Coronary artery (tissue), 2 donors: ENCODE measurements at regions not wholly inside any gene's neighbourhood (a gene's known extent, or its start where the extent isn't known, plus 50 kb on each side); places are given as distances from the start of the nearest gene placed in this dataset.

ENCODE experiments used
- DNase-seq: peaks from one replicate; pipeline ENCODE4 v3.0.0-alpha.2; 2017; ENCODE audit warnings: low spot score
- H3K27ac ChIP-seq, 2 donors: fragments of 200-600 bp; sonication (generic); one replicate each; pipeline ENCODE4 v1.5.1; 2016 to 2019
- H3K4me3 ChIP-seq: fragments of 200-600 bp; sonication (generic); 2 replicates; pipeline ENCODE4 v1.5.1; 2016; ENCODE audit warnings: mild to moderate bottlenecking, moderate library complexity
- CTCF ChIP-seq: fragments of 200-600 bp; sonication (generic); IDR thresholded peaks from one replicate; pipeline ENCODE4 v1.5.1; 2019; ENCODE audit warnings: antibody characterized with exemption

GRCh38 chr10:21090609-21091082 lies 193.5 kb upstream of the NEBL start:
- no peak for TF ChIP-seq CTCF
- Histone ChIP-seq H3K27ac (no peak overlapping the region), H3K4me3 (no peak overlapping the region)
- DNase-seq, result no peak

- TF ChIP-seq CTCF, result no peak
- Histone ChIP-seq H3K4me3 (no peak overlapping the region), H3K27ac (no peak overlapping the region)
- no peak for DNase-seq
Observed at GRCh38 chr10:21087476-21087875, 190.4 kb upstream of the NEBL start.

- Histone ChIP-seq H3K4me3 (no peak overlapping the region), H3K27ac (no peak overlapping the region)
- no peak for DNase-seq
- TF ChIP-seq CTCF, result no peak
Observed at GRCh38 chr10:21084700-21085099, 187.6 kb upstream of the NEBL start.

GRCh38 chr10:21083861-21084260 lies 186.8 kb upstream of the NEBL start:
- Histone ChIP-seq H3K27ac (no peak overlapping the region), H3K4me3 (no peak overlapping the region)
- TF ChIP-seq CTCF, result no peak
- DNase-seq, result no peak

- no peak overlapping the region for H3K4me3 ChIP-seq
- DNase-seq, result no peak
- H3K27ac ChIP-seq, result no peak overlapping the region
- no peak for TF ChIP-seq CTCF
Observed at GRCh38 chr10:21082206-21082605, 185.1 kb upstream of the NEBL start.

DNA sequence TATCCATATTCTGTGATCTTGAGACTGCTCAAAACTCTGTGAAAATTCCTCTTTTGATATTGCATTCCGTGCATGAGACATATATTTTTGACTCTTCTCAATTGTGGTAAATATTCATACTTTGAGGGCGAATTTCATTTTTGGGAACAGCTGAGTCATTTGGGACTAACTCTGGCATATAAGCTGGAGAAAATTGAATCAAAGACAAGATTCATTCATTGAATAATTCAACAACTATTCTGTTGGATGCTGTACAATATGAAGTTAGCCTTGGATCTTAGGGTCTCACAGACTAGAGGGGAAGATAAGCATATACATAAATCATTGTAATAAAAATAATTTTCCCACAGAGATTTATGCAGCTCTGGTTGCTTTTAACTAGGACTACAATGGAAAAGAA lies 183.2 kb upstream of the NEBL start:
- no peak overlapping the region for H3K27ac ChIP-seq
- H3K4me3 ChIP-seq, result no peak overlapping the region
- no peak for TF ChIP-seq CTCF
- no peak for DNase-seq

- Histone ChIP-seq H3K4me3 (no peak overlapping the region), H3K27ac (no peak overlapping the region)
- TF ChIP-seq CTCF, result no peak
- no peak for DNase-seq
Observed at GRCh38 chr10:21079330-21079658, 182.2 kb upstream of the NEBL start.
